ENCODE measurements at regions not wholly inside any gene's neighbourhood (a gene's known extent, or its start where the extent isn't known, plus 50 kb on each side); places are given as distances from the start of the nearest gene placed in this dataset.

GRCh38 chr6:19463925-19464324, 373.2 kb upstream of the ID4 start:
- Mint-ChIP-seq H3K36me3 (no peaks in the 10 kb centered on the region), H3K27me3 (no peaks in the 10 kb centered on the region), H3K4me1 (ENCODE audit: low read depth in 2 of 2) (no peaks in the 10 kb centered on the region), H3K27ac (no peak overlapping the region), H3K9me3 (no peaks in the 10 kb centered on the region), H3K4me3 (no peak overlapping the region)
- DNase-seq (ENCODE audit: low spot score) (no peak), ATAC-seq (no peak)

DNA sequence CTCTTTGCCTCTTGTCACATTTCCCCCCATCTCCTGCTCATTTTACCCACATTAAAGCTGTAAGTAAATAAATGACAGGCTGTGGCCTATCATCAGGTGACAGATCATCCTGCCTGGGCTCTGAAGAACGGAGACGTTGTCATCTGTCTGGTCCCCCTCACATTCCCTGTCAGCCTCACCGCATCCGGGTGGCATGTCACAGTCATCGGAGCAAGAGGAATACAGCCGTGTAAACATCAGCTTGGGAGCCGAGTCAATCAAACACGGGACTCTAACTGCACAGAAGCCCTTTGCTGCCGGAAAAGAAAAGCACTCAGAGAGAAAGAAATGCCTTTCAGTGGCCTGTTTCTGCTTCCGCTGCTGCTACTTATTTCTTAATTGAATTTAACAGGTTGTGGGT, 371.9 kb upstream of the ID4 start:
- Mint-ChIP-seq H3K27ac (no peak overlapping the region), H3K36me3 (no peaks in the 10 kb centered on the region)

DNA sequence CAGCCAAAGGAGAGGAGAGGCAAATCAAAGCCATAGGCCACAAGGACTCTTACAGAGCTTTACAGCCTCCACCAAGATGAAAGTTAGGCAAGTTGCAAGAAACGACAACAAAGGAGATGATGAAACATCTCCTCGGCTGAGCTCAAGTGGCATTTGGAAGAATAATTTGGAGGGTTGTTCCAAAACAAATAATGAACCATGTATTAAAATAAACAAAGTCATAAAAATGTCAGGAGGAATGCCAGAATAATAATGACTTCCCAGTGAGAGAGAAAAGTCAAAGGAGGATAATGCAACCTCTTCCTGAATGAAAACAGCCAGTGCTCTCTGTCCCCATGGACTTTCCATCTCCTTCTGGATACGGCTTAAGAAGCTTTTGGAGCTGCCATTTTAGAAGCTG, 371.4 kb upstream of the ID4 start:
- no peak for ATAC-seq
- no peaks in the 10 kb centered on the region for H3K4me1 Mint-ChIP-seq (ENCODE audit: low read depth in 2 of 2)
- DNase-seq (ENCODE audit: low spot score): no peak
- H3K27me3 Mint-ChIP-seq: no peaks in the 10 kb centered on the region
- H3K9me3 Mint-ChIP-seq: no peaks in the 10 kb centered on the region
- H3K4me3 Mint-ChIP-seq: no peak overlapping the region
- no peak overlapping the region for H3K27ac Mint-ChIP-seq
- H3K36me3 Mint-ChIP-seq: no peaks in the 10 kb centered on the region

More for the DNA sequence above, 371.9 kb upstream of the ID4 start:
- Mint-ChIP-seq H3K4me3 (no peak overlapping the region), H3K27me3 (no peaks in the 10 kb centered on the region), H3K9me3 (no peaks in the 10 kb centered on the region), H3K4me1 (ENCODE audit: low read depth in 2 of 2) (no peaks in the 10 kb centered on the region)
- DNase-seq (ENCODE audit: low spot score): no peak
- ATAC-seq: no peak

DNA sequence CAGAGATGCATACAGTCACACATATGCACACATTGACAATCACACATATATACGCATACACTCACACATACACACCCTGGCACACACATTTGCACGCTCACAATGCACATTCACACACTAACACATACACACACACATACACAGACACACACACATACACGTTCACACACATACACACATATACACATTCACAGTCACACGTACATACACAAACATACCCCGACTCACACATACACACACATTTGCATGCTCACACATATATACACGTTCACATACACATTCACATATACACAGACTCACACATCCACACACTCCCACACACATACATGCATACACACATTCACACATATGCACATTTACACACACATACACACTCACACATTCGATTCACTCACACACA, 366.8 kb upstream of the ID4 start:
- H3K4me1 Mint-ChIP-seq (ENCODE audit: low read depth in 2 of 2): no peaks in the 10 kb centered on the region
- H3K27me3 Mint-ChIP-seq: no peaks in the 10 kb centered on the region
- DNase-seq (ENCODE audit: low spot score) (no peak), ATAC-seq (peak; percentile 17 to 48)
- no peaks in the 10 kb centered on the region for H3K36me3 Mint-ChIP-seq
- H3K27ac Mint-ChIP-seq: no peak overlapping the region
- no peak overlapping the region for H3K4me3 Mint-ChIP-seq
- peaks cover 3% of the 10 kb centered on the region for H3K9me3 Mint-ChIP-seq

DNA sequence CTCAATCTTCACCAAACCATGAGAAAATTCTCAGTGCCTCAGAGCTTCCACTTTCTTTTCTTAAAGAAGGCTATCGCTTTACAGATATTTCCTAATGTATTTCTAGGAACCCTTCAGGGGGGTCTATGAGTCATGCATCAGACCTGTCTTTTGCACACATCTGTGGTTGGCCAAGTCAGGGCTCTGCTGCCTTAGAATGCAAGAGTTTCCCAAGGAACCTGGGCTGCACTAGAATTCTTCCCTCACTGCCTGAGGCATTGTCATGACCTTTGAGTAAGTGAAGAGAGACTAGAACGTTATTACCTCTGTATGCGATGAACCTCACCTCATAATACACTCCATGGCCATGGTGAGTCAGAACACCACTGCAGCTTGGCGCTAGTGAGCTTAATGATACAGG, 365.0 kb upstream of the ID4 start:
- Mint-ChIP-seq H3K4me1 (ENCODE audit: low read depth in 2 of 2) (no peaks in the 10 kb centered on the region), H3K27me3 (no peaks in the 10 kb centered on the region), H3K27ac (no peak overlapping the region), H3K4me3 (no peak overlapping the region), H3K36me3 (no peaks in the 10 kb centered on the region), H3K9me3 (peaks cover 7% of the 10 kb centered on the region)
- ATAC-seq (no peak), DNase-seq (ENCODE audit: low spot score) (no peak)

DNA sequence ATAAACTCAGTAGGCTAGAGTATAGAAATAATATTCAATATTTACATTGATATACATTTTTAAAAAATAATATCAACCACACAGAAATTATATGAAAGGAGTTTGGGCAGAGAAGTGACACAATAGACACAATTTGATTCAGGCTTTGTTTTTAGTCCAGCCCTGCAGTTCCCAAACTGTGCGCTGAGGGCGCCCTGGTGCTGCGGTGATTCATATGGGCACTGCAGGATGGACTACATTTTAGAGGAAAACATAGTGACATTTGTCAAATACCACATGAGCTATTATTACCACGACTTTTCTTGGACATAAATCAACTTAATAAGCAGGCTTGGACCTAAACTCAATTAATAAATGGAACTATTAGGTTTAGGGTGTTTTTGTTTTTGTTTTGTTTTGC, 364.3 kb upstream of the ID4 start:
- H3K4me3 Mint-ChIP-seq: no peak overlapping the region
- no peaks in the 10 kb centered on the region for H3K36me3 Mint-ChIP-seq
- H3K4me1 Mint-ChIP-seq (ENCODE audit: low read depth in 2 of 2): no peaks in the 10 kb centered on the region
- DNase-seq (ENCODE audit: low spot score) (no peak), ATAC-seq (no peak)
- no peak overlapping the region for H3K27ac Mint-ChIP-seq
- H3K27me3 Mint-ChIP-seq: no peaks in the 10 kb centered on the region
- H3K9me3 Mint-ChIP-seq: peaks cover 7% of the 10 kb centered on the region

DNA sequence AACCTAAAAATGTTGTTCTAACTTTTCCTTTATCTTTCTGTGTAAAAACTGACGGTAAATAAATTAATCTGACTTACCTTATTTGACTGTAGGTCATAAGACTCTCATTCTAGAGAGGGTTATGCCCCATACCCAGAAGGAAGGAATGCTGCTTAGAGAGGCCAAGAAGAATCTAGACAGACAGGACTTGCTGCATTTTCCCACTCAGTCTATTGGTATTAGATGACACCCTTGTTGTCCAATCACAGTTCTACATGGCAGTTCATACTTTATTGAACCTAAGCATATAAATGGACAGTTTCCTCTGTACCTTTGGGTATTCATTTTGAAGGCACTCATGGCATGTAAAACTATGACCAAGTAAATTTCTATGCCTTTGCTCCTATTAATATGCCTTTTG, 359.6 kb upstream of the ID4 start:
- DNase-seq (ENCODE audit: low spot score) (no peak), ATAC-seq (no peak)
- Mint-ChIP-seq H3K36me3 (no peaks in the 10 kb centered on the region), H3K9me3 (peaks cover 7% of the 10 kb centered on the region), H3K4me1 (ENCODE audit: low read depth in 2 of 2) (no peaks in the 10 kb centered on the region), H3K4me3 (no peak overlapping the region), H3K27ac (no peak overlapping the region), H3K27me3 (no peaks in the 10 kb centered on the region)

DNA sequence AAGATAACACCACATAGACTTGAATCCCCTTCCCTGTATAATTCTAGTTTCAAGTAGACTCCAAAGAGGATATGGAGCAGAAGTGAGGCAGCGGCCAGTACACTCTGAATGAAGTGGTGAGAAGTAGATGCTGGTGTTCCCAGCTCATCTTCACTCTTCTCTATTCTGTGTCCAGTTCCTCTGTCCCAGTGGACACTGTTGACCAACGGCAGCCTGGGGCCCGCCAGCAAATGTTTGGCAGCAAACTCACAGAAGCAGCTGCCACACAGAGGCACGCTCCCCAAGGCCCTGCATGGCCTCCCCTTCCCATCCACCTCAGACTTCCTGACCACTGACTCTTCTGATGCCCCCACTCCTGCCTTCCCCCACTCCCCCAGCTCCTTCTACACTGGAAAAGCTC, 358.9 kb upstream of the ID4 start:
- no peaks in the 10 kb centered on the region for H3K4me1 Mint-ChIP-seq (ENCODE audit: low read depth in 2 of 2)
- no peak for ATAC-seq
- DNase-seq (ENCODE audit: low spot score): no peak
- H3K9me3 Mint-ChIP-seq: peaks cover 13% of the 10 kb centered on the region
- no peaks in the 10 kb centered on the region for H3K27me3 Mint-ChIP-seq
- H3K36me3 Mint-ChIP-seq: no peaks in the 10 kb centered on the region
- no peak overlapping the region for H3K4me3 Mint-ChIP-seq
- no peak overlapping the region for H3K27ac Mint-ChIP-seq

DNA sequence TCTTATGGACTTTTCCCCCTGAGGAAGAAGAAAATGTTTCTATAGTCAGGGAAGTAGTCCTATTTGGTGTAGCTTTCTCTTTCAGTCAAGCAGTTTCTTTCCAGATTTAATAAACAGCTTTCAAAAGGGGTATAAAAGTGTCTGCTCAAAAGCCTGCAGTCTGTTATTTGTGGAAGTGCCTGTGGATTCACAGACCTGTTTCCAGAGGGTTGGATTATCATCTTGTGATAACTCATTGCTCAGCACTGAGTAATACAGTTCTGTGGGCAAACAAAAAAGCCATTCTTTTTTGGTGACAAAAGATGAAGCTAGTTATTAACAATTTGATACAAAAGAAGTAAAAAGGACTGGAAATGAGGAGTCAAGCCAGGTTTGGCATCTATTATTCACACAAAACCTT, 358.2 kb upstream of the ID4 start:
- H3K36me3 Mint-ChIP-seq: no peaks in the 10 kb centered on the region
- H3K9me3 Mint-ChIP-seq: peaks cover 13% of the 10 kb centered on the region
- ATAC-seq (no peak), DNase-seq (ENCODE audit: low spot score) (no peak)
- H3K4me3 Mint-ChIP-seq: no peak overlapping the region
- no peaks in the 10 kb centered on the region for H3K27me3 Mint-ChIP-seq
- H3K4me1 Mint-ChIP-seq (ENCODE audit: low read depth in 2 of 2): no peaks in the 10 kb centered on the region
- H3K27ac Mint-ChIP-seq: no peak overlapping the region

GRCh38 chr6:19479551-19479950, 357.6 kb upstream of the ID4 start:
- H3K9me3 Mint-ChIP-seq: peaks cover 17% of the 10 kb centered on the region
- H3K27me3 Mint-ChIP-seq: no peaks in the 10 kb centered on the region
- no peaks in the 10 kb centered on the region for H3K4me1 Mint-ChIP-seq (ENCODE audit: low read depth in 2 of 2)
- DNase-seq (ENCODE audit: low spot score) (no peak), ATAC-seq (no peak)
- no peak overlapping the region for H3K27ac Mint-ChIP-seq
- H3K36me3 Mint-ChIP-seq: no peaks in the 10 kb centered on the region
- H3K4me3 Mint-ChIP-seq: no peak overlapping the region

GRCh38 chr6:19492636-19493405, 344.3 kb upstream of the ID4 start:
- ATAC-seq (no peak), DNase-seq (ENCODE audit: low spot score) (no peak)
- no peak overlapping the region for H3K27ac Mint-ChIP-seq
- no peaks in the 10 kb centered on the region for H3K27me3 Mint-ChIP-seq
- H3K9me3 Mint-ChIP-seq: peaks cover 14% of the 10 kb centered on the region
- H3K36me3 Mint-ChIP-seq: peaks cover 4% of the 10 kb centered on the region
- H3K4me3 Mint-ChIP-seq: no peak overlapping the region
- H3K4me1 Mint-ChIP-seq (ENCODE audit: low read depth in 2 of 2): no peaks in the 10 kb centered on the region

GRCh38 chr6:19501737-19502245, 335.4 kb upstream of the ID4 start:
- Mint-ChIP-seq H3K36me3 (peaks cover 6% of the 10 kb centered on the region), H3K4me3 (no peak overlapping the region), H3K27ac (no peak overlapping the region), H3K9me3 (peaks cover 20% of the 10 kb centered on the region), H3K27me3 (no peaks in the 10 kb centered on the region), H3K4me1 (ENCODE audit: low read depth in 2 of 2) (no peaks in the 10 kb centered on the region)
- no peak for DNase-seq (ENCODE audit: low spot score)
- no peak for ATAC-seq

GRCh38 chr6:19502301-19502700, 334.9 kb upstream of the ID4 start:
- DNase-seq (ENCODE audit: low spot score) (no peak), ATAC-seq (no peak)
- H3K27me3 Mint-ChIP-seq: no peaks in the 10 kb centered on the region
- H3K4me3 Mint-ChIP-seq: no peak overlapping the region
- no peak overlapping the region for H3K27ac Mint-ChIP-seq
- H3K9me3 Mint-ChIP-seq: peaks cover 23% of the 10 kb centered on the region
- H3K36me3 Mint-ChIP-seq: peaks cover 6% of the 10 kb centered on the region
- no peaks in the 10 kb centered on the region for H3K4me1 Mint-ChIP-seq (ENCODE audit: low read depth in 2 of 2)

GRCh38 chr6:19515939-19516338, 321.2 kb upstream of the ID4 start:
- DNase-seq (ENCODE audit: low spot score): no peak
- peaks cover 16% of the 10 kb centered on the region for H3K36me3 Mint-ChIP-seq
- H3K4me3 Mint-ChIP-seq: no peak overlapping the region
- ATAC-seq: no peak
- H3K27ac Mint-ChIP-seq: no peak overlapping the region
- no peaks in the 10 kb centered on the region for H3K27me3 Mint-ChIP-seq
- no peaks in the 10 kb centered on the region for H3K4me1 Mint-ChIP-seq (ENCODE audit: low read depth in 2 of 2)
- H3K9me3 Mint-ChIP-seq: peaks cover 22% of the 10 kb centered on the region

- DNase-seq (ENCODE audit: low spot score): no peak
- H3K9me3 Mint-ChIP-seq: peaks cover 13% of the 10 kb centered on the region
- H3K27me3 Mint-ChIP-seq: no peaks in the 10 kb centered on the region
- no peak for ATAC-seq
- H3K36me3 Mint-ChIP-seq: peaks cover 7% of the 10 kb centered on the region
- H3K4me1 Mint-ChIP-seq (ENCODE audit: low read depth in 2 of 2): no peaks in the 10 kb centered on the region
- H3K27ac Mint-ChIP-seq: no peak overlapping the region
- no peak overlapping the region for H3K4me3 Mint-ChIP-seq
Measured at GRCh38 chr6:19519941-19520340, 317.2 kb upstream of the ID4 start.
